Fibroblast of the aortic adventitia (primary cell): ENCODE measurements at regions not wholly inside any gene's neighbourhood (a gene's known extent, or its start where the extent isn't known, plus 50 kb on each side); places are given as distances from the start of the nearest gene placed in this dataset.

ENCODE experiments used
- DNase-seq: peaks from one replicate; pipeline ENCODE4 v3.0.0-alpha.2; 2010; ENCODE audit warnings: low read depth
- H3K4me3 ChIP-seq: 2 replicates; pipeline ENCODE4 v1.5.1; 2011; ENCODE audit warnings: low read depth, mild to moderate bottlenecking, control low read depth, low read length, moderate library complexity
- CTCF ChIP-seq: IDR thresholded peaks from 2 replicates; pipeline ENCODE4 v1.5.1; 2011; ENCODE audit warnings: mild to moderate bottlenecking, low read length, control low read depth, inconsistent platforms; ENCODE audit not compliant: insufficient read depth

- TF ChIP-seq CTCF, result no peak
- no peak for DNase-seq
- no peak overlapping the region for H3K4me3 ChIP-seq
Measured at GRCh38 chr9:108588246-108588645, 267.5 kb downstream of the ACTL7B start.

GRCh38 chr9:108586471-108587139, 269.2 kb downstream of the ACTL7B start:
- DNase-seq, result no peak
- no peak overlapping the region for H3K4me3 ChIP-seq
- TF ChIP-seq CTCF, result no peak

GRCh38 chr9:108584860-108585259, 270.9 kb downstream of the ACTL7B start:
- no peak overlapping the region for H3K4me3 ChIP-seq
- no peak for DNase-seq
- TF ChIP-seq CTCF, result no peak

DNA sequence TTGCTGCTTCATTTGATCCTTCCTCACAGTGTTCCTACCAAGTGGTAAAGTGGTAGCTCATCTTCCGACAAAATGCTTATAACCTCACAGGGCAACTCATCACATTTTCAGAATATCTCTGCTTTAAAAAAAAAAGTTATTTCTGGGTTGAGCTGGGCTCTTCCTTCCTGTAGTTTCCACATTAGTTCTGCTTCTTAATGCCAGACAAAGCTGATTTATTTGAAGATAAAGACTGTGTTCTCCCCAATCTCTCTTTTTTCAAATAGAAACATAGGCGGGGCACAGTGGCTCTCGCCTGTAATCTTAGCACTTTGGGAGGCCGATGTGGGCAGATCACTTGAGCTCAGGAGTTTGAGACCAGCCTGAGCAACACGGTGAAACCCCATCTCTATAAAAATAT, 273.1 kb downstream of the ACTL7B start:
- no peak overlapping the region for H3K4me3 ChIP-seq
- TF ChIP-seq CTCF, result no peak

GRCh38 chr9:108579757-108580439, 275.9 kb downstream of the ACTL7B start:
- no peak overlapping the region for H3K4me3 ChIP-seq
- TF ChIP-seq CTCF, result no peak
- DNase-seq, result peak; percentile 19

More for the DNA sequence above, 273.1 kb downstream of the ACTL7B start:
- no peak for DNase-seq

- no peak for TF ChIP-seq CTCF
- no peak overlapping the region for H3K4me3 ChIP-seq
- DNase-seq, result no peak
Measured at GRCh38 chr9:108575276-108575675, 280.5 kb downstream of the ACTL7B start.
